ENCODE measurements at regions not wholly inside any gene's neighbourhood (a gene's known extent, or its start where the extent isn't known, plus 50 kb on each side); places are given as distances from the start of the nearest gene placed in this dataset.

DNA sequence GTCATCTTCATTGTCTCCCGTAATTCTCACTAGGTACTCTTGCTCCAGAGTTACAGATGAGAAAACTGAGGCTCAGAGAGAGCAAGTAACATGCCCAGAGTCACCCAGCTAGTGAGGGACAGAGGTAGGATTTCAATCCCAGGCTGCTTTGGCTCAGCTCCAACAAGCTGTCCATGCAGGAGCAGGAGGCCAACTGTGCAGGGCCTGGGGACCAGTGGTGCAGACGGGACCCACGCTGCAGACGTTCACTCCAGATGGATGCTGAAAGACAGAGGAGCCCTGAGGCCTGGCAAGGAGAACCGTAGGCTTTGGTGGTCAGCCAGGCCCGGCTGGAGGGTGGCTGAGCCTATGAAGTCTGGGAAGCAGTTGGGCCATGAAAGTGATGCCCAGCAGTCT, 102.6 kb downstream of the MCFD2 start:
- no peak overlapping the region for H3K4me3 Mint-ChIP-seq
- no peak for DNase-seq
- peaks cover 22% of the 10 kb centered on the region for H3K27me3 Mint-ChIP-seq
- H3K4me1 Mint-ChIP-seq = no peaks in the 10 kb centered on the region
- no peak overlapping the region for H3K27ac Mint-ChIP-seq
- no peak for ATAC-seq (ENCODE audit: low read depth)
- no peaks in the 10 kb centered on the region for H3K36me3 Mint-ChIP-seq
- no peaks in the 10 kb centered on the region for H3K9me3 Mint-ChIP-seq
- POLR2A ChIA-PET = no interaction called here

Data from activated naive CD8-positive, alpha-beta T cell treated with anti-CD3 and anti-CD28 coated beads, Interleukin-2, amount 10 ng/mL, durations not matched to agents 7 days and 5 days (primary cell).